GM12864 (cell line): ENCODE measurements at regions not wholly inside any gene's neighbourhood (a gene's known extent, or its start where the extent isn't known, plus 50 kb on each side); places are given as distances from the start of the nearest gene placed in this dataset.

Source experiments
- DNase-seq: peaks from one replicate; pipeline ENCODE4 v3.0.0-alpha.2; 2011; ENCODE audit warnings: low read depth
- H3K4me3 ChIP-seq: 2 replicates; pipeline ENCODE4 v1.5.1; 2011; ENCODE audit warnings: mild to moderate bottlenecking, low read depth, low read length, control low read depth
- TF ChIP-seq, protein P1 (sequence below): IDR thresholded peaks from 2 replicates; pipeline ENCODE4 v1.5.1; 2011; ENCODE audit warnings: low read depth, mild to moderate bottlenecking, moderate library complexity, low read length, control low read depth, inconsistent platforms; ENCODE audit errors: missing control alignments

GRCh38 chr18:42473611-42474010 is 518.6 kb downstream of the PIK3C3 start:
- H3K4me3 ChIP-seq = no peak overlapping the region
- TF ChIP-seq, protein P1, sequence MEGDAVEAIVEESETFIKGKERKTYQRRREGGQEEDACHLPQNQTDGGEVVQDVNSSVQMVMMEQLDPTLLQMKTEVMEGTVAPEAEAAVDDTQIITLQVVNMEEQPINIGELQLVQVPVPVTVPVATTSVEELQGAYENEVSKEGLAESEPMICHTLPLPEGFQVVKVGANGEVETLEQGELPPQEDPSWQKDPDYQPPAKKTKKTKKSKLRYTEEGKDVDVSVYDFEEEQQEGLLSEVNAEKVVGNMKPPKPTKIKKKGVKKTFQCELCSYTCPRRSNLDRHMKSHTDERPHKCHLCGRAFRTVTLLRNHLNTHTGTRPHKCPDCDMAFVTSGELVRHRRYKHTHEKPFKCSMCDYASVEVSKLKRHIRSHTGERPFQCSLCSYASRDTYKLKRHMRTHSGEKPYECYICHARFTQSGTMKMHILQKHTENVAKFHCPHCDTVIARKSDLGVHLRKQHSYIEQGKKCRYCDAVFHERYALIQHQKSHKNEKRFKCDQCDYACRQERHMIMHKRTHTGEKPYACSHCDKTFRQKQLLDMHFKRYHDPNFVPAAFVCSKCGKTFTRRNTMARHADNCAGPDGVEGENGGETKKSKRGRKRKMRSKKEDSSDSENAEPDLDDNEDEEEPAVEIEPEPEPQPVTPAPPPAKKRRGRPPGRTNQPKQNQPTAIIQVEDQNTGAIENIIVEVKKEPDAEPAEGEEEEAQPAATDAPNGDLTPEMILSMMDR = no peak
- DNase-seq = no peak

- TF ChIP-seq, protein P1 = no peak
- no peak overlapping the region for H3K4me3 ChIP-seq
- no peak for DNase-seq
Observed at GRCh38 chr18:42474577-42474976, 519.5 kb downstream of the PIK3C3 start.

DNA sequence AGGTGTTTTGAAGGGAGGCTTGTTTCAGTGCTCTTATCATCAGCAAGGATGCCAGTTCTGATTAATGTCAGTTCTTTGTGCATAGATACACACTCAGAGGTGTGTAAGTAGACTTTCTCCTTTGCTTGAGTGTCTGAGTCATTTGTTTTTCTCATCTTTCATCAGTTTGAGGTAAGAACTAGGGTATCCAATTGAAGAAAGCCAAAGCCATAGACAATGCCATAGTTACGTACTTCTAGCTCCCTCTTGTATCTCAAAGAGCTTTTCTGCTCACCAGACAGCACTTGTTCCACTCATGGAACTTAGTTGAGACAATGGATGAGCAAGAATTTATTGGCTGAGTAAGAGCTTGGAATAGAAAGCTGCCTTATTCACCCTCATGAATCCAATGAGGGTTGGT is 520.1 kb downstream of the PIK3C3 start:
- no peak for DNase-seq
- TF ChIP-seq, protein P1 = no peak
- no peak overlapping the region for H3K4me3 ChIP-seq

- DNase-seq = no peak
- TF ChIP-seq, protein P1 = no peak
- H3K4me3 ChIP-seq = no peak overlapping the region
Observed at GRCh38 chr18:42477267-42477666, 522.2 kb downstream of the PIK3C3 start.

DNA sequence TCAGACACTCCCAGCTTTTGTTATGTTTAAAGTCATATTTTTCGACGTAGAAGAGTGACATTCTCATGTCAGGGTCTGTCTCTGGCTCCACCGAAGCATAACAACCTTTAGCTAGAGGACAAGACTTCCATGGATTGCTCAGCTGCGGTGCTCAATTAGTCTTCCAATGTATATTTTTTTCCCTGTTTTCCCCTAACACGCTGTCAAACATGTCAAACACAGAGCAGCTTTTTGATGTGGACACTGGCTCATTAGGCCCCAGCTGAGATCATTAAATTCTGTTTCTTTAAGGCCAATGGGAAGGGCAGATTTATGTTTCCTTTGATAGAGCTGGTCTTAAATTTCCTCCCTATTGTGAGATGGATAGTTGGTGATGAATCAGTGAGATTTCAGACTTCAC is 525.4 kb downstream of the PIK3C3 start:
- DNase-seq = no peak
- TF ChIP-seq, protein P1 = no peak
- H3K4me3 ChIP-seq = no peak overlapping the region

- no peak overlapping the region for H3K4me3 ChIP-seq
- no peak for DNase-seq
Observed at GRCh38 chr18:42484648-42485047, 529.6 kb downstream of the PIK3C3 start.

DNA sequence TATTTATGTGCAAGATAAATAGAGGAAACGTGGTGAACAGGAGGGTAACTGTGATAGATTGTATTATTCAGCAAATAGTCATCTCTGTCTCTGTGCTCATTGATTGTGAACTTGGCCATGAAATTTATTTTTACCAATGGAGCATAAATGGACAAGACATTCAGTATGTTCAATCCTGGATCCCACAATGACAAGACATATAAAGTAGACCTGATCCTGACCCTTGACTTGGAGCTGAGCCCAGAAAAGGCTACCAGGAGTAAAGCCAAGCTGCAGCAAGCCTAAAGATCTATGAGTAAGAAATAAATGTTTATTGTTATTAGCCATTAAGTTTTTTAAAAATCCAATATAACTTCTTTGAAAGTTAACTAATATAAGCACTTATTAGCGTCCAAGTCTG is 531.2 kb downstream of the PIK3C3 start:
- no peak for DNase-seq
- TF ChIP-seq, protein P1 = no peak
- no peak overlapping the region for H3K4me3 ChIP-seq

More at GRCh38 chr18:42484648-42485047, 529.6 kb downstream of the PIK3C3 start:
- TF ChIP-seq, protein P1 = no peak
